GM06990 (cell line): ENCODE measurements at regions not wholly inside any gene's neighbourhood (a gene's known extent, or its start where the extent isn't known, plus 50 kb on each side); places are given as distances from the start of the nearest gene placed in this dataset.

Experiments
- DNase-seq: peaks from one replicate; pipeline ENCODE4 v3.0.0-alpha.2; 2011; ENCODE audit not compliant: insufficient read length; ENCODE audit errors: extremely low read depth
- H3K27me3 ChIP-seq: replicated peaks from 2 replicates; pipeline ENCODE4 v1.6.0; 2011; ENCODE audit warnings: low read length; ENCODE audit not compliant: control insufficient read depth, insufficient read depth
- H3K36me3 ChIP-seq: 2 replicates; pipeline ENCODE4 v1.5.1; 2011; ENCODE audit warnings: low read length; ENCODE audit not compliant: control insufficient read depth, insufficient read depth
- H3K4me3 ChIP-seq: replicated peaks from 2 replicates; pipeline ENCODE4 v1.5.1; 2011; ENCODE audit warnings: low read depth, mild to moderate bottlenecking, control low read depth, low read length
- TF ChIP-seq, protein P1 (sequence below): IDR thresholded peaks from 2 replicates; pipeline ENCODE4 v1.5.1; 2011; ENCODE audit warnings: low read length, control low read depth, mild to moderate bottlenecking, inconsistent platforms; ENCODE audit not compliant: insufficient read depth, poor library complexity, severe bottlenecking

- no peak for DNase-seq
- Histone ChIP-seq H3K4me3 (no peak overlapping the region), H3K27me3 (no peaks in the 10 kb centered on the region), H3K36me3 (no peaks in the 10 kb centered on the region)
- TF ChIP-seq, protein P1, sequence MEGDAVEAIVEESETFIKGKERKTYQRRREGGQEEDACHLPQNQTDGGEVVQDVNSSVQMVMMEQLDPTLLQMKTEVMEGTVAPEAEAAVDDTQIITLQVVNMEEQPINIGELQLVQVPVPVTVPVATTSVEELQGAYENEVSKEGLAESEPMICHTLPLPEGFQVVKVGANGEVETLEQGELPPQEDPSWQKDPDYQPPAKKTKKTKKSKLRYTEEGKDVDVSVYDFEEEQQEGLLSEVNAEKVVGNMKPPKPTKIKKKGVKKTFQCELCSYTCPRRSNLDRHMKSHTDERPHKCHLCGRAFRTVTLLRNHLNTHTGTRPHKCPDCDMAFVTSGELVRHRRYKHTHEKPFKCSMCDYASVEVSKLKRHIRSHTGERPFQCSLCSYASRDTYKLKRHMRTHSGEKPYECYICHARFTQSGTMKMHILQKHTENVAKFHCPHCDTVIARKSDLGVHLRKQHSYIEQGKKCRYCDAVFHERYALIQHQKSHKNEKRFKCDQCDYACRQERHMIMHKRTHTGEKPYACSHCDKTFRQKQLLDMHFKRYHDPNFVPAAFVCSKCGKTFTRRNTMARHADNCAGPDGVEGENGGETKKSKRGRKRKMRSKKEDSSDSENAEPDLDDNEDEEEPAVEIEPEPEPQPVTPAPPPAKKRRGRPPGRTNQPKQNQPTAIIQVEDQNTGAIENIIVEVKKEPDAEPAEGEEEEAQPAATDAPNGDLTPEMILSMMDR: no peak
These were observed 61.6 kb upstream of the RAB27B start for GRCh38 chr18:54766634-54767033.

- TF ChIP-seq, protein P1: no peak
- no peak overlapping the region for H3K4me3 ChIP-seq
These were observed 61.2 kb upstream of the RAB27B start for GRCh38 chr18:54767098-54767497.

GRCh38 chr18:54769526-54770464 lies 58.5 kb upstream of the RAB27B start:
- TF ChIP-seq, protein P1: no peak
- H3K27me3 ChIP-seq: no peaks in the 10 kb centered on the region
- no peak overlapping the region for H3K4me3 ChIP-seq
- no peak for DNase-seq
- no peaks in the 10 kb centered on the region for H3K36me3 ChIP-seq

More at GRCh38 chr18:54767098-54767497, 61.2 kb upstream of the RAB27B start:
- DNase-seq: no peak
- Histone ChIP-seq H3K36me3 (no peaks in the 10 kb centered on the region), H3K27me3 (no peaks in the 10 kb centered on the region)

DNA sequence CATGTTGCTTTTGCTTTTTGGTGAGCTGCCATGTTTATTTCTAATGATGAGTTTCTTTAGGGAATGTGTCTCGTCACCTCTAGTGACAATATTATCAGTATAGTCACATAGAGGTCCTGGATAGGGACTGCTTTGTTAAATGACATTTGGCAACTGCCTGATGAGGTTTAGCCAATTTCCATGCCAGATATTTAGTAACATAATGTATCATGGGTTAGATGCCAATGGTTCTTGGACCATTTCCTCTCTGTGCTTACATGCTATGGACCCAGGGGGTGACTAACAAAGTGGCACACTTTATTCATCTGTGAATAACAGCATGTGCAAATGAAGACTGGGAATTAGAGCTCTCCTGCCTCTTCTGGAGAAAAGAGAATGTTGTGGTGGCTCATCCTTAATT lies 56.2 kb upstream of the RAB27B start:
- H3K36me3 ChIP-seq: no peaks in the 10 kb centered on the region
- H3K27me3 ChIP-seq: no peaks in the 10 kb centered on the region
- DNase-seq: no peak
- H3K4me3 ChIP-seq: no peak overlapping the region
- TF ChIP-seq, protein P1: no peak

GRCh38 chr18:54774423-54774822 lies 53.9 kb upstream of the RAB27B start:
- no peaks in the 10 kb centered on the region for H3K27me3 ChIP-seq
- no peaks in the 10 kb centered on the region for H3K36me3 ChIP-seq
- TF ChIP-seq, protein P1: no peak
- no peak overlapping the region for H3K4me3 ChIP-seq
- DNase-seq: no peak
